ENCODE measurements at regions not wholly inside any gene's neighbourhood (a gene's known extent, or its start where the extent isn't known, plus 50 kb on each side); places are given as distances from the start of the nearest gene placed in this dataset.
"Not testable (repeated sequence)": the region's sequence is repeated elsewhere in the genome, so short reads cannot be mapped to it uniquely, and the experiment has no call there.

- no peak for DNase-seq (ENCODE audit: low read depth)
Measured at GRCh38 chr22:34592123-34592740, 473.7 kb upstream of the ISX start.

DNA sequence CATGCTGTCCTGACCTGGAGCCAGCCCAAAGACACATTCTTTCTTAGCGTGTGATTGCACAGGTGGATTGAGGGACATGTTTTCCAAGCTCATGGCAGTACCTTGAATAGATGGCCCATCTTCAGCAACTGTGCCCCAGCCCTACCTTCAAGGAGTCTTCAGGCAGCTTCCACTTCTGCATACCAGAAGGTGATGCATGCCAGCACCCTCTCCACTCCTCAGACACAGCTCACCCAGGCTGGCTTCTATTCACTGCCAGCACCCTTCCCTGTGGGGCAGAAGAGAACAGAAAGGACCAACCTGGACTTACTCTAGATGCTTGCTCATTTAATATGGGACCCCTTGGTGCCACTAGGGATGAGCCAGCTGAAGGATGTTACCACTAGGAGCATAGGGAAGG is 466.4 kb upstream of the ISX start:
- no peak for DNase-seq (ENCODE audit: low read depth)

DNA sequence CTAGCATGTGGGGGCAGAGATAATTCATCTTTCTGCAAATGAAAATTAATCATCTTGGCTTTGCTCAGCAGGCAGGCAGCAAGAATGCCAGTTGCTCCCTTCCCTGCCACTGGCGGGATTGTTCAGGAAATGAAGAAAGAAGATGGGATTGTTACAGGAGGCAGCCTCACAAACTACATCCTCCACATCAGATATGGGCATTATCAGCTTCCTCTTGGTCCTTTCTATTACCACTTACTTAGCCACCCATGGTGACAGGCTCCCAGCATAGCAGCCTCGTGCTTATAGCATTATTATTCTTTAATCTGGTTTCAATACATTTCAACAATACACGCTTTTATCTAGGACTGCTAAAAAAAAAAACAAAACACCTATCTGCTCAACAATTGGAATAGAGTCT is 461.6 kb upstream of the ISX start:
- no peak for DNase-seq (ENCODE audit: low read depth)

GRCh38 chr22:34608106-34608505 is 457.9 kb upstream of the ISX start:
- no peak for DNase-seq (ENCODE audit: low read depth)

GRCh38 chr22:34608540-34609115 is 457.3 kb upstream of the ISX start:
- no peak for DNase-seq (ENCODE audit: low read depth)

DNA sequence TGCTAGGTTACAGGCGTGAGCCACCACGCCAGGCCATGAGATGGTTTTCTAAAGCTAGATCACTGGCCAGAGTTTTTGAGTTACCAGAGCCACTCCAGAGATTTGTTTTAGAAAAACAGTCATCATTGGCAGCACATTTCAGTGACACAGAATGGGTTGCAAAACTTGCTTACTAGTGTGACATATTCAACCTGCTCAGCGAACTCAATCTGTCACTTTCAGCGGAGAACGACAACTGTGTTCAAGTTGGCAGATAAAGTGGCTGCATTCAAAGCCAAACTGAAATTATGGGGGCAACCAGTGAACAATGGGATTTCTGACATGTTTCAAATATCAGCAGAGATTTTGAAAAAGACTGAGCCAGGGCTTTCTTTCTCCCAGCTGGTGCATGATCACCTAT is 456.3 kb upstream of the ISX start:
- DNase-seq (ENCODE audit: low read depth): no peak

- no peak for DNase-seq (ENCODE audit: low read depth)
Measured at GRCh38 chr22:34620161-34620560, 445.8 kb upstream of the ISX start.

DNA sequence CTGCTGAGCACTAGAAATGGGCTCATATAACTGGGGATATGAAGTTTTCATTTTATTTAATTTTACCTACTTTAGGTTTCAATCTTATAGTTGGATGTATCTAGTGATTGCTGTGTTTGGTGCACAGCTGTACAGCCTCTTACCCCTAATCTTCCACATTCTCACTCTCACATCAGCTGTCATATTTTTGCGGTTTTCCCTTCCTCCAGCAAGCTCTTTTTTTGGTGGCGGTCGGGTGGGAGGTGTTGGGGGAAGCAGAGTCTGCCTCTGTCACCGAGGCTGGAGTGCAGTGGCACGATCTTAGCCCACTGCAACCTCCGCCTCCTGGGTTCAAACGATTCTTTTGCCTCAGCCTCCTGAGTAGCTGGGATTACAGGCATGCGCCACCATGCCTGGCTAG is 445.1 kb upstream of the ISX start:
- DNase-seq (ENCODE audit: low read depth): no peak

DNA sequence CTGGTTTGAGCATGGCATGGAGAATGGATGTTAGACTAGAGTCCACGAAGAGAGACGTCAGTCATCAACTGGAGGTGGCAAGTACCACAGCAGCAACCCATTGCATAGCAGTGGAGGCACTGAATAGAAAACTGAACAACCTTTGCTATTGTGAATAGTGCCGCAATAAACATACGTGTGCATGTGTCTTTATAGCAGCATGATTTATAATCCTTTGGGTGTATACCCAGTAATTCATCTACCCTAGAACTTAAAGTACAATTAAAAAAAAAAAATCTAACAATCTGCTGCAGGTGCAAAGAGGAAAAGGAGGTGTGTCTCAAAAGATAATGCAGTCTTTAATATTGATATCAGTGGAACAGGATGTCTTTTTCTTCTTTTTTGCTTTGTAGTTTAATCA is 443.4 kb upstream of the ISX start:
- DNase-seq (ENCODE audit: low read depth): no peak

- no peak for DNase-seq (ENCODE audit: low read depth)
Measured at GRCh38 chr22:34623580-34623979, 442.4 kb upstream of the ISX start.

DNA sequence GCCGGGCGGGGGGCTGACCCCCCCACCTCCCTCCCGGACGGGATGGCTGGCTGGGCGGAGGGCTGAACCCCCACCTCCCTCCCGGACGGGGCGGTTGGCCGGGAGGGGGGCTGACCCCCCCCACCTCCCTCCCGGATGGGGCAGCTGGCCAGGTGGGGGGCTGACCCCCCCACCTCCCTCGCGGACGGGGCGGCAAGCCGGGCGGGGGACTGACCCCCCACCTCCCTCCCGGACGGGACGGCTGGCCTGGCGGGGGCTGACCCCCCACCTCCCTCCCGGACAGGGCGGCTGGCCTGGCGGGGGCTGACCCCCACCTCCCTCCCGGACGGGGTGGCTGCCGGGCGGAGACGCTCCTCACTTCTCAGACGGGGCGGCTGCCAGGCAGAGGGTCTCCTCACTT is 440.1 kb upstream of the ISX start:
- DNase-seq (ENCODE audit: low read depth): not testable (repeated sequence)

DNA sequence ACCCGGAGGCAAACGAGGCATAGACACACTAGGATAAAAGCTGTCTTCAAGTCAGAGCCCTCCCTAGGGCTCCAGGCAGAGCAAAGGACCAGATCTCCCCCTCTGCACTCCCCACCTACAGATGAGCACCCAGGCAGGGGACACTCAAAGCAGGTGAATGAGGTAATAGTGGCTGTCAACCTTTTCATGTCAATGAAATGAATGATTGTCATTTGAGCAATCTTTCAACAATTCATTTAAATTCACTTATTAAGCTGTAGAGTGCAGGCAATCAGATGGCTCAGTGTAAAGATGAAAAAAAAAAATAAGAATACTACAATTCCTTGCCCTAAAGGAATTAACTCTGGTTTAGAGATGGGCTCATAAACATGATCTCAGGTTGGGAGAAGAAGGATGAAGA is 427.8 kb upstream of the ISX start:
- DNase-seq (ENCODE audit: low read depth): no peak

DNA sequence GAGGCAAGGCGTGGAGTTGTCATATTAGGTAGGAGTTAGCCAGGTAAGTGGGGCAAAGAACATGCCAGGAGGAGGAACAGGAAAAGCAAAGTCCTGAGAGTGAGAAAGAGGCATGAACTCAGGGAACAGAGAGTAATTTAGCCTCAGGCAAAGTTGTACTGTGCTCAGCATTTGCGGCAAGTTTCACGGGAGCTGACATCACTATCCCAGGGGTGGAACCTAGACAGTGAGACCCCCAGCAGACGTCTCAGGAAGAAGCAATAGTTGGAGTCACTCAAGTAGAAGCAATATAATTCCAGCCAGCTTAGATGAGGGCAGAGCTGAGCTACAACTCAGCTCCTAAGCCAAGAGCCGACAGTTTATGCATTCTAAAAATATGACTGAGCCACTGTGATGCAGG is 426.0 kb upstream of the ISX start:
- no peak for DNase-seq (ENCODE audit: low read depth)

DNA sequence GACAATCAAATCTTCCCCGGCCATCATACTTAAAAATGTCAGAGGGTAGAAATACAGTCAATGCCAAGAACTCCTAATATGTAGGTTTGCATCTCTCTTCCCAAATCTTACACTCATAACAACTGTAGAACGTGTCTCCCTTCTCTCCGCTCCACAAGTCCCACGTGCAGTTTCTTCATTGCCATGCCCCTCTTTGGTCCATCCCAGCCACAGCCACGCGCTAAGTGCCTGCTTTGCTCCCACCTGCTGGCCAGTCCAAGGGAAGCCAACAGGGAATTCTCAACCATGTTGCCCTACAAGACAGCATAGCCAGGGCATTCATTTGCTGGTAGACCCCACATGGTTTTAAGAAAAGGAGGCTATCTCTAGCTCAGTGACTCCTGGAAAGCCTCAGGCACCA is 420.6 kb upstream of the ISX start:
- no peak for DNase-seq (ENCODE audit: low read depth)

DNA sequence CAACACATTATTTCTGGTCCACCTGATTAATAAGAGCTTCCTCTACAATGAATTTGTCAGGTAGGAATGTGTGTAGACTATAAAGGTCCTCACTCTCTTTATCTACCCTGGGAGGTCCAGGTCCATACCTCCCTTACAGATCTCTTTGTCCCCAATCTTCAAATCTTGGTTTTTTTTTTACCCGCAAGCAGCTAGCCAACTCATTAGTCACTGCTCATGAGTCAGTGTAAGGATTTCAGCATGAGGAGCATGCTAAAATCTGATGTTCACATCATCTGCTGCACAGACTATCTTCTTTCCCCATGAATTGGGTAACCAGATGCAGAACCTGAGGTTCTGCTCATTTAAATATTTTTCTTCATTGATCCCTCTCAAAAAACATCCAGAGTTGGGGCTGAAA is 397.0 kb upstream of the ISX start:
- no peak for DNase-seq (ENCODE audit: low read depth)

- DNase-seq (ENCODE audit: low read depth): not testable (repeated sequence)
Measured at GRCh38 chr22:34683031-34683430, 382.9 kb upstream of the ISX start.

DNA sequence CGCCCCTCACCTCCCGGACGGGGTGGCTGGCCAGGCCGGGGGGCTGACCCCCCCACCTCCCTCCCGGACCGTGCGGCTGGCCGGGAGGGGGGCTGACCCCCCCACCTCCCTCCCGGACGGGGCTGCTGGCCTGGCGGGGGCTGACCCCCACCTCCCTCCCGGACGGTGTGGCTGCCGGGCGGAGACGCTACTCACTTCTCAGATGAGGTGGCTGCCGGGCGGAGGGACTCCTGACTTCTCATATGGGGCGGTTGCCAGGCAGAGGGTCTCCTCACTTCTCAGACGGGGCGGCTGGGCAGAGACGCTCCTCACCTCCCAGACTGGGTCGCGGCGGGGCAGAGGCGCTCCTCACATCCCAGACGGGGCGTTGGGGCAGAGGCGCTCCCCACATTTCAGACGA is 381.7 kb upstream of the ISX start:
- not testable (repeated sequence) for DNase-seq (ENCODE audit: low read depth)

- DNase-seq (ENCODE audit: low read depth): no peak
Measured at GRCh38 chr22:34687116-34687515, 378.8 kb upstream of the ISX start.

DNA sequence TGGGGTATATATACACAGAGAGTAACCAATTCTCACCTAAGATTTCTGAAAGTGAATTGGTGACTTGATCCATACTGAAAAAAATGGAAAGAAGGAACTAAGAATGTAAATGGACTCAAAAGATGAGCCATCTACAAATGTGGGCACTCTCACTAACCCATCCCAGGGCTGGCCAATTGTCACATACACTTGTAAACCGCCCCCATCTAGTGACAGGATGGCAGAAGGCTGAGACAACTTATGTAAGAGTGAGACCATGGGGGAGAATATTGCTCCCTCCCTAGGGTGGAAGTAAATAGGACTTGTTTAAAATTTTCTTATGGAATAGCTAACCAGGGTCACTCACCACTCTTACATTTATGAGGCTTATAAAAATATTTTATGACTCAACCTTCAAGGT is 377.1 kb upstream of the ISX start:
- no peak for DNase-seq (ENCODE audit: low read depth)

GRCh38 chr22:34696557-34696956 is 369.4 kb upstream of the ISX start:
- DNase-seq (ENCODE audit: low read depth): no peak

DNA sequence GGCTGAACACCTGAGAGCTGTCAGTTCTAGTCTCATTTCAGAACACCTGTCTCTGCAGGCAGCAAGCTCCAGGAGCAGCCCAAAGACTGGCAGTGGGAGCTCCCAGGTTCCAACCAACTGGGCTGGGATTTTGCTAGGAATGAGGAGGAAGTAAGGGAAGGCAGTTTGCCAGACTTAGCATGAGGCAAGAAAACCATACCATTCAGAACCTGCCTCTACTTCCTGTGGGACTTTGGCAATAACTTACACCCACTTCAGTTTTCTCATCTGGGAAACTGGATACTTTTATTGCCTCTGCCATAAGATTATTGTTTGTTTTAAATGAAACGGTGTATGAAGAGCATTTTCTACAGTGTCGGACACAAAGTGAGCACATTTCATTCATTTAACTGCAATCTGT is 363.7 kb upstream of the ISX start:
- DNase-seq (ENCODE audit: low read depth): no peak

- DNase-seq (ENCODE audit: low read depth): no peak
Measured at GRCh38 chr22:34709641-34710040, 356.3 kb upstream of the ISX start.

- DNase-seq (ENCODE audit: low read depth): no peak
Measured at GRCh38 chr22:34722901-34723300, 343.1 kb upstream of the ISX start.

GRCh38 chr22:34736081-34736480 is 329.9 kb upstream of the ISX start:
- DNase-seq (ENCODE audit: low read depth): no peak
